ENCODE measurements at regions not wholly inside any gene's neighbourhood (a gene's known extent, or its start where the extent isn't known, plus 50 kb on each side); places are given as distances from the start of the nearest gene placed in this dataset.

GRCh38 chr15:77837649-77838025, 204.9 kb upstream of the LINGO1 start:
- Histone ChIP-seq H3K27ac (ENCODE audit: low read depth, low read length) (no peak overlapping the region), H3K27me3 (ENCODE audit: control insufficient read depth, insufficient read depth, low read length) (peaks cover 50% of the 10 kb centered on the region), H3K4me3 (ENCODE audit: low read depth, low read length) (no peak overlapping the region), H3K9me3 (ENCODE audit: control insufficient read depth, insufficient read depth, low read length) (no peaks in the 10 kb centered on the region)
- ChIA-PET CTCF (interaction anchor here (1.0 kb wide), 1 partner anchor 204 kb away, joined by 4 read pairs; no protein-coding TSS in a partner anchor), POLR2A (no interaction called here)
- TF ChIP-seq CTCF (IDR thresholded peaks at IDR 0.05; ENCODE audit: low read depth, low read length), result no peak
- DNase-seq (ENCODE audit: low read depth, low spot score), result no peak

GRCh38 chr15:77836906-77837648, 204.4 kb upstream of the LINGO1 start:
- no peak for TF ChIP-seq CTCF (IDR thresholded peaks at IDR 0.05; ENCODE audit: low read depth, low read length)
- CTCF ChIA-PET, result no interaction called here
- H3K9me3 ChIP-seq (ENCODE audit: control insufficient read depth, insufficient read depth, low read length), result no peaks in the 10 kb centered on the region
- DNase-seq (ENCODE audit: low read depth, low spot score), result no peak
- POLR2A ChIA-PET, result no interaction called here
- H3K27ac ChIP-seq (ENCODE audit: low read depth, low read length), result no peak overlapping the region
- peaks cover 55% of the 10 kb centered on the region for H3K27me3 ChIP-seq (ENCODE audit: control insufficient read depth, insufficient read depth, low read length)
- no peak overlapping the region for H3K4me3 ChIP-seq (ENCODE audit: low read depth, low read length)

- TF ChIP-seq CTCF (IDR thresholded peaks at IDR 0.05; ENCODE audit: low read depth, low read length), result no peak
- Histone ChIP-seq H3K27me3 (ENCODE audit: control insufficient read depth, insufficient read depth, low read length) (peaks cover 57% of the 10 kb centered on the region), H3K9me3 (ENCODE audit: control insufficient read depth, insufficient read depth, low read length) (no peaks in the 10 kb centered on the region), H3K4me3 (ENCODE audit: low read depth, low read length) (no peak overlapping the region), H3K27ac (ENCODE audit: low read depth, low read length) (no peak overlapping the region)
- POLR2A ChIA-PET, result no interaction called here
- CTCF ChIA-PET, result interaction anchor here (0.7 kb wide), 1 partner anchor 203 kb away, joined by 3 read pairs; no protein-coding TSS in a partner anchor
- no peak for DNase-seq (ENCODE audit: low read depth, low spot score)
Measured at GRCh38 chr15:77836121-77836692, 203.5 kb upstream of the LINGO1 start.

- no peak overlapping the region for H3K27ac ChIP-seq (ENCODE audit: low read depth, low read length)
- POLR2A ChIA-PET, result no interaction called here
- no peak overlapping the region for H3K4me3 ChIP-seq (ENCODE audit: low read depth, low read length)
- H3K27me3 ChIP-seq (ENCODE audit: control insufficient read depth, insufficient read depth, low read length), result peaks cover 51% of the 10 kb centered on the region
- CTCF ChIA-PET, result interaction anchor here (0.7 kb wide), 1 partner anchor 201 kb away, joined by 3 read pairs; no protein-coding TSS in a partner anchor
- no peaks in the 10 kb centered on the region for H3K9me3 ChIP-seq (ENCODE audit: control insufficient read depth, insufficient read depth, low read length)
- no peak for TF ChIP-seq CTCF (IDR thresholded peaks at IDR 0.05; ENCODE audit: low read depth, low read length)
- no peak for DNase-seq (ENCODE audit: low read depth, low spot score)
Measured at GRCh38 chr15:77834276-77834990, 201.7 kb upstream of the LINGO1 start.

GRCh38 chr15:77832874-77833273, 200.2 kb upstream of the LINGO1 start:
- POLR2A ChIA-PET, result no interaction called here
- CTCF ChIA-PET, result interaction anchor here (2.5 kb wide), 1 partner anchor 12 kb away, joined by 10 read pairs; no protein-coding TSS in a partner anchor
- H3K27me3 ChIP-seq (ENCODE audit: control insufficient read depth, insufficient read depth, low read length), result peaks cover 38% of the 10 kb centered on the region

More at GRCh38 chr15:77832874-77833273, 200.2 kb upstream of the LINGO1 start:
- Histone ChIP-seq H3K9me3 (ENCODE audit: control insufficient read depth, insufficient read depth, low read length) (no peaks in the 10 kb centered on the region), H3K27ac (ENCODE audit: low read depth, low read length) (no peak overlapping the region), H3K4me3 (ENCODE audit: low read depth, low read length) (no peak overlapping the region)
- DNase-seq (ENCODE audit: low read depth, low spot score), result no peak
- no peak for TF ChIP-seq CTCF (IDR thresholded peaks at IDR 0.05; ENCODE audit: low read depth, low read length)
